Bronchial epithelial cell (primary cell): ENCODE measurements at regions not wholly inside any gene's neighbourhood (a gene's known extent, or its start where the extent isn't known, plus 50 kb on each side); places are given as distances from the start of the nearest gene placed in this dataset.

Experiments used
- DNase-seq: peaks from one replicate; pipeline ENCODE4 v3.0.0-alpha.2; 2010; ENCODE audit warnings: low read depth
- FAIRE-seq: peaks from 2 replicates; lab custom pipeline; 2011; peaks lifted over from hg19 to GRCh38; lab: Jason Lieb, UNC
- H3K27me3 ChIP-seq: 2 replicates; pipeline ENCODE4 v1.5.1; 2011; ENCODE audit warnings: low read length; ENCODE audit not compliant: control insufficient read depth, insufficient read depth
- H3K36me3 ChIP-seq: 2 replicates; pipeline ENCODE4 v1.5.1; 2011; ENCODE audit warnings: low read length; ENCODE audit not compliant: control insufficient read depth, insufficient read depth
- H3K4me3 ChIP-seq: 2 replicates; pipeline ENCODE4 v1.5.1; 2011; ENCODE audit warnings: mild to moderate bottlenecking, low read depth, low read length, control low read depth
- TF ChIP-seq, protein P1 (sequence below): IDR thresholded peaks from 2 replicates; pipeline ENCODE4 v1.5.1; 2011; ENCODE audit warnings: mild to moderate bottlenecking, moderate library complexity, low read length, control low read depth, inconsistent platforms; ENCODE audit not compliant: insufficient read depth, severe bottlenecking

- H3K36me3 ChIP-seq: no peaks in the 10 kb centered on the region
- FAIRE-seq (no peak), DNase-seq (peak; percentile 92)
- TF ChIP-seq, protein P1, sequence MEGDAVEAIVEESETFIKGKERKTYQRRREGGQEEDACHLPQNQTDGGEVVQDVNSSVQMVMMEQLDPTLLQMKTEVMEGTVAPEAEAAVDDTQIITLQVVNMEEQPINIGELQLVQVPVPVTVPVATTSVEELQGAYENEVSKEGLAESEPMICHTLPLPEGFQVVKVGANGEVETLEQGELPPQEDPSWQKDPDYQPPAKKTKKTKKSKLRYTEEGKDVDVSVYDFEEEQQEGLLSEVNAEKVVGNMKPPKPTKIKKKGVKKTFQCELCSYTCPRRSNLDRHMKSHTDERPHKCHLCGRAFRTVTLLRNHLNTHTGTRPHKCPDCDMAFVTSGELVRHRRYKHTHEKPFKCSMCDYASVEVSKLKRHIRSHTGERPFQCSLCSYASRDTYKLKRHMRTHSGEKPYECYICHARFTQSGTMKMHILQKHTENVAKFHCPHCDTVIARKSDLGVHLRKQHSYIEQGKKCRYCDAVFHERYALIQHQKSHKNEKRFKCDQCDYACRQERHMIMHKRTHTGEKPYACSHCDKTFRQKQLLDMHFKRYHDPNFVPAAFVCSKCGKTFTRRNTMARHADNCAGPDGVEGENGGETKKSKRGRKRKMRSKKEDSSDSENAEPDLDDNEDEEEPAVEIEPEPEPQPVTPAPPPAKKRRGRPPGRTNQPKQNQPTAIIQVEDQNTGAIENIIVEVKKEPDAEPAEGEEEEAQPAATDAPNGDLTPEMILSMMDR: no peak
- no peak overlapping the region for H3K4me3 ChIP-seq
- H3K27me3 ChIP-seq: no peaks in the 10 kb centered on the region
Observed at GRCh38 chr5:145362266-145362665, 472.9 kb downstream of the PRELID2 start.

- no peak overlapping the region for H3K4me3 ChIP-seq
- H3K27me3 ChIP-seq: no peaks in the 10 kb centered on the region
- H3K36me3 ChIP-seq: no peaks in the 10 kb centered on the region
- DNase-seq: no peak
- TF ChIP-seq, protein P1: no peak
- no peak for FAIRE-seq
Observed at GRCh38 chr5:145360936-145361335, 474.2 kb downstream of the PRELID2 start.

GRCh38 chr5:145350513-145350912 is 484.6 kb downstream of the PRELID2 start:
- no peak for FAIRE-seq
- DNase-seq: peak; percentile 99
- Histone ChIP-seq H3K4me3 (no peak overlapping the region), H3K27me3 (no peaks in the 10 kb centered on the region), H3K36me3 (no peaks in the 10 kb centered on the region)
- TF ChIP-seq, protein P1: no peak

- H3K36me3 ChIP-seq: no peaks in the 10 kb centered on the region
- TF ChIP-seq, protein P1: peak; percentile 63
- peak; percentile 47 for DNase-seq
- H3K4me3 ChIP-seq: no peak overlapping the region
- no peak for FAIRE-seq
- H3K27me3 ChIP-seq: no peaks in the 10 kb centered on the region
Observed at GRCh38 chr5:145347026-145347616, 488.0 kb downstream of the PRELID2 start.

DNA sequence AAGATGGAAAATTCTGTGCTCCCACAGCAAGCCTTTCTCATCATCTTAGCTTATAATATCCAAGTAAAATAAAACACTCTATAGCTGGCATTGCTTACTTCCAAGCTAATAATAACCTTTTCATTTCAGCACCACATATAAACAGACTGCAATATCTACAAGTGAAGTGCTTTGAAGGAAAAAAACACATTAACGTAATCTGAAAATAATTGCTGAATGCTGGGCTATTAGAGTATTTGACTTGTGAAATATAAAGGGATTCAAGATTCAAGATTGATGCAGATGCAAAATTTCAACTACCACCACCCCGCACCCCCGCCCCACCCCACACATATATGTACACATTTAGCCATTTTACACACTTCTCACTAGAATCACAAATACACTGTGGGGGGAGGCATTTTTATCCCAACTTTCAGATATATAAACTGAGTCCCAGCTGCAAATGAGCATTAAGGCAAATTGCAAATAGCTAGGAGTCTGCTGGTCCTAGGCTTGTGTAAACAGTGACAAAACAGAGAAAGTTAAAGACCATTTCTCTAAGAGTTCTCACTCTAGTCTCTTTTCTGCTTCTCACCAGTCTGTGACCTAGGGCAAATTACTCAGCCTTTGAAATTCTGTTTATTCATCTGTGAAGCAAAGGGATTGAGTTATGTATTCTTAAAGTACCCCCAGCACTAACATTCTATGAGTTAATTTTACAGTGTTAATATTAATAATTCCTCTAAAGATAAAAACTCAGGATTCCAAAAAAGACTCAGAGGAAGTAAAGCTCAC is 489.4 kb downstream of the PRELID2 start:
- Histone ChIP-seq H3K27me3 (no peaks in the 10 kb centered on the region), H3K36me3 (no peaks in the 10 kb centered on the region), H3K4me3 (no peak overlapping the region)
- TF ChIP-seq, protein P1: no peak
- DNase-seq (peak; percentile 33), FAIRE-seq (no peak)
